GDM1 (cell line): ENCODE measurements at regions not wholly inside any gene's neighbourhood (a gene's known extent, or its start where the extent isn't known, plus 50 kb on each side); places are given as distances from the start of the nearest gene placed in this dataset.
"Not testable (repeated sequence)": the region's sequence is repeated elsewhere in the genome, so short reads cannot be mapped to it uniquely, and the experiment has no call there.

Experiments
- DNase-seq: peaks from one replicate; lab custom pipeline; 2025; lab: John Stamatoyannopoulos, UW

DNA sequence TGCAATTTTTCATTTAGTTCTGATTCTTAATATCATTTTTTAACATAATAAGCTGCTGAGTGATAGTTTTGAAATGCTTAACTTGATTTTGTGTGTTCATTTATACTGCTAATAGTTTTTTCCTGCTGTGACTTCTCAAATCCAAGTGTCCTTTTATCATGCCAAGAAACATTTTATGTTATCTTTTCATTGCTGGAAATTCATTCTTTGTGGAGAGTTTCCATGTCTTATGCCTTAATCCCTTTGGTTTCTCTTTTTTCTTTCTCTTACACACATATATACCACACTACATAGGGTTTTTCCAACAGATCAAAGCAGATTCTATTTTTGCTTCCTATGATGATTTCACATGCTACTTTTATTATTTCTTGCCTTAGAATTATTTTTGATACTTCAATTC is 981.1 kb downstream of the SLC6A15 start:
- DNase-seq: no peak

DNA sequence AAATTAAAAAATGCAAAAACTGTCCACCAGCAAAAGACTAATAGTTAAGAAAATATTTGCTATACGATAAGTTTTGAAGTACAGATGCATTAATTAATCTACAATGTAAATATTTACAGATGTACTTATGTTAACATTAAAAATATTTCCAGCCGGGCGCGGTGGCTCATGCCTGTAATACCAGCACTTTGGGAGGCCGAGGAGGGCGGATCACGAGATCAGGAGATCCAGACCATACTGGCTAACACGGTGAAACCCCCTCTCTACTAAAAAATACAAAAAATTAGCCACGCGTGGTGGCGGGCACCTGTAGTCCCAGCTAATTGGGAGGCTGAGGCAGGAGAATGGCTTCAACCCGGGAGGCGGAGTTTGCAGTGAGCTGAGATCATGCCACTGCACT is 982.8 kb downstream of the SLC6A15 start:
- not testable (repeated sequence) for DNase-seq

DNA sequence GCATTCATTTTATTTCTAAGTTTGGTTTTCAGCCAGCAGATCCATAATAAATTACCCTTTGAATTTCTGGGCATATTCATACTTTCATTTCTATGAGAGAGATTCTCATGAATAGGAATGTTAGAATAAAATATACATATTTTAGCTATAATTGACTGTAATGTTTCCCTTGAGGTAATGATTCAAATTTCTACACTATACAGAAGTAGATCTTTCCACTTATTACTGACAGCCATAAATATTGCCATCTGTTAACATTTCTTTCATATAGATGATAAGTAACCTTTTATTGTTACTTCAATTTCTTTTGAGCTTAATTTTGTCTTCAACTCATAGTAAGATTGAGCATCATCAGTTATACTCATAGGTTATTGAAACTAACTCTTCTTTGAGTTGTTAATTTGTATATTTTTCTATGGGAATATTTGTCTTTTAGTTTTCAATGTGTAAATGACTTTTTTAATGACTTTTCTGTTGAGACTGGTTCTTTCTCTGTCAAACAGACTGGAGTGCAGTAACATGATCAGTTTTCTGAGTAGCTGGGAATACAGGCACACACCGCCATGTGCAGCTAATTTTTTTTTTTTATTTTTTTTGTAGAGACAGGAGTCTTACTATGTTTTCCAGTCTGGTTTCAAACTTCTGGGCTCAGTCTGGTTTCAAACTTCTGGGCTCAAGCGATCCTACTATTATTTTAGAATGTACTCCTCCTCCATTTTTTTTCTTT is 991.6 kb downstream of the SLC6A15 start:
- no peak for DNase-seq

DNA sequence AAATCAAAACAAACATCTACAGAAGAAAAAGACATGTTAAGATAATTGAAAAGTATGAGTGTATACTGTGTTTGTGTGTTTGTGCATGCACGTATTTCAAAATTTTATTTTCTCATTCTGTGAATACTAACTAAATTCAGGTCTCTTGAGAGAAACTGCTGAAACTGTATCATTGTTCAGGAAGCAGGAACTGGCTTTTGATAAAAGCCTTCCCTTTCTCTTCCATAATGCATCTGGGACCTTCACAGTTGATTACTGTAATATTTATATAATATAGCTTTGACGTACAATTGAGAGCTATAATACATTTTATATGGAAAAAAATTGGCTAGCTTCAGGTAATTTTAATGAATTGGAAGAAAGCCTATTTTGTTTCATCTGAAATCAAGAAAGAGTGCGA is 993.5 kb downstream of the SLC6A15 start:
- no peak for DNase-seq

DNA sequence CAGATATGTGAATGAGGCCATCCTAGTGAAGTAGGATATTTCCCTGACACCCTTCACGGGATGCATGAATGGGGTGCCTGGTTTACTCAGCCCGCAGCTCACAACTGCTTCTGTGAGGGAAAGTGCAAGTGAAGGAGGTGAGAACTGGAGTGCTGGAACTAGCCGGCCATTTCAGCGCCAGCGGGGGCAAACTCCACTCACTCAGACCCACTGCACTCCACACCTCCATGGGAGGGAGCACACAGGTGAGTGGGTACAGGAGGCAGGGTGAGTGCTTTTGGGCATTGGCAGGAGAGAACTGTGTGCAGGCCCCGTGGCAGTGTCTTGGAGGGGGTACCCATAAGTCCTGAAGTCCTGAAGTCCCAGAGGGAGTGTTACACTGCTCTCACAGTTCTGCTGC is 1008.4 kb downstream of the SLC6A15 start:
- no peak for DNase-seq

DNA sequence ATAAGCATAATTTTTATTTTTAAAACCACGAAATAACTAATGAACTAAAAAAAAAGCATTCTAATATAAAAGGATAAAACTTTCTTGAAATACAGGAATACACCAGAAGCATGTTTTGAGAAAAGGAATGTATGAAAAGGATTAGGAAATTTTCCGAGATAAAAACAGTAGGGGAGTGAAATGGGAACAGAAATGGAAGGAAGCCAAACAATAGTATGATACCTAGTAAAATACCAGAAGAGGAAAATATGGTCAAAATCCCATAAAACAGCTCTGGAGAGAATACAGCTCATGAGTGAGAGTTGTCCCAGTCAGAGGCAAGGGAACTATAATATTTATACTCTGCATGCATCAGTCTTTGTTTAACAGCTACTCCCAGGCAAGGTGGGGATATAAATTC is 1016.2 kb downstream of the SLC6A15 start:
- no peak for DNase-seq

DNA sequence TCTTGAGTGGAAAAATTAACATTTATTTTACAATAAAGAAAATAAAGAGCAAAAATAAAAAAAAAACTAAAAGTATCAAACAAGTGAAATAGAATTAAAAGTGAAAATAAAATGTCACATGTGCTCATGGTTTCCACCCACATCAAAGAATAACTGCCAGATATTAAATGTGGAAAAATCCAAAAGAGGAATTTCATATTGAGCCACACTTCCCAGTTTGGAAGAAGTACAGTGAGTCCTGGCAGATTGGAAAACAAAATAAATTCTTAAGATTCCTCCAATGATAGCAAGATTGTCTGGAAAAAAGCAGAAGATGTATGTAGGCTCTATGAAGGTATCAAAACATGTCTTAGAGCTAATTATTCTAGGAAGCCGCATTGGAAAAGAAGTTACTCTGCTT is 1019.5 kb downstream of the SLC6A15 start:
- no peak for DNase-seq

DNA sequence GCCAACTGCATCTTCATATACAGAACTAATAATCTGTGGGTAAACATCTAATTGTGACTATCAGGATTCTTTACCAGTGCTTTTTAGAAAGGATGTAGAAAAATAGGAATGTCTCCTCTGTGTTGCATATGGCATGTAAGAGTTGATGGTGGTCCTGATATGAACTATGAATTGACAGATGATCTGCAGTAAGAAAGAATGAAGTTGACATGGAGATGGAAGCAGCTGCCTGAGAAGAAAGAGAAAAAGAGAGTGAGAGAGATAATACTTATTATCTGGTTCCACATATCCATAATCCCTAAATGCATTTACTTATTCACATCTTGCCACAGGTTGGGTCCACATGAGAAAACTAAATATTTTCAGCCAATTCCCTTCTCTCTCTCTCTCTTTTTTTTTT is 1022.9 kb downstream of the SLC6A15 start:
- DNase-seq: no peak

DNA sequence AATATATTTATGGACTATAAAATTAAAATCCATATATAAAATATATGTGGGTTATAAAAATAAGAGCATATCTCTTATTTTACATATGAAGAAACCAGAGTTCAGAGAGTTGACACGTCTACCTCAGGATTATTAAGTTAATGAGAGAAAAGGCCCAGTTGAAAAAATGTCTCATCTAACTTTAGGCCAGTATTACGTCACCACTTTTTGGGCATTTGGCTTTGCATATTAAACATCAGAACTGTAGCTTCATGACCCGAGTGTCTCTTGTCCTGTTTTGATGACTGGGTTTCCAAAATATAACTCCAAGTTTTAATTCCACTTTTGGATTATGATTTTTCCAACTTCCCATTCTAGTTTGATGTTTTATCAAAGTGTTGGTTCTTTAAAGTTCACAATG is 1026.1 kb downstream of the SLC6A15 start:
- DNase-seq: no peak

DNA sequence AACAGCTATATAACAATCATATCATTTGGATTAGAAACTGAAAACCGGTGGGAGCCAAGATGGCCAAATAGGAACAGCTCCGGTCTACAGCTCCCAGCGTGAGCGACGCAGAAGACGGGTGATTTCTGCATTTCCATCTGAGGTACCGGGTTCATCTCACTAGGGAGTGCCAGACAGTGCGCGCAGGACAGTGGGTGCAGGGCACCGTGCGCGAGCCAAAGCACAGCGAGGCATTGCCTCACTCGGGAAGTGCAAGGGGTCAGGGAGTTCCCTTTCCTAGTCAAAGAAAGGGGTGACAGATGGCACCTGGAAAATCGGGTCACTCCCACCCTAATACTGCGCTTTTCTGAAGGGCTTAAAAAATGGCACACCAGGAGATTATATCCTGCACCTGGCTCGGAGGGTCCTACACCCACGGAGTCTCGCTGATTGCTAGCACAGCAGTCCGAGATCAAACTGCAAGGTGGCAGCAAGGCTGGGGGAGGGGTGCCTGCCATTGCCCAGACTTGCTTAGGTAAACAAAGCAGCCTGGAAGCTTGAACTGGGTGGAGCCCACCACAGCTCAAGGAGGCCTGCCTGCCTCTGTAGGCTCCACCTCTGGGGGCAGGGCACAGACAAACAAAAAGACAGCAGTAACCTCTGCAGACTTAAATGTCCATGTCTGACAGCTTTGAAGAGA is 1041.5 kb downstream of the SLC6A15 start:
- not testable (repeated sequence) for DNase-seq

DNA sequence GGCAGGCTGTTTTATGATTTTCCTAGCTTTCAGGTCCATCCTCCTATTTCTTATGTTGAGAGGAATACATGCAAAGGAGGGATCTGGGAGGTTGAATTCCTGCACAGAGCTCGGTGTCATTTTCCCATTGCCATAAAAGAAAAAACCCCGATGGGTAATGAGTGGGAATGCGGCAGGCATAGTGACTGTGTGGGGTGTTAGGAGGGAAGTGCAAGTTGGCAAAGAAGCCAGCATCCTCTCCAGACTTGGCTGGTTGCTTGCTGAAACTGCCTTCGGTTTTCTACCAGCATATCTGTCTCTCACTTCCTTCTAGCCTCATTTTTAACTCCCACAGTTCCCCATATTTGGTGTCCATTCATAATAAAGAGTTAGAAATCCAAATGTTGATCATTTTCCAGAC is 1046.1 kb downstream of the SLC6A15 start:
- no peak for DNase-seq

DNA sequence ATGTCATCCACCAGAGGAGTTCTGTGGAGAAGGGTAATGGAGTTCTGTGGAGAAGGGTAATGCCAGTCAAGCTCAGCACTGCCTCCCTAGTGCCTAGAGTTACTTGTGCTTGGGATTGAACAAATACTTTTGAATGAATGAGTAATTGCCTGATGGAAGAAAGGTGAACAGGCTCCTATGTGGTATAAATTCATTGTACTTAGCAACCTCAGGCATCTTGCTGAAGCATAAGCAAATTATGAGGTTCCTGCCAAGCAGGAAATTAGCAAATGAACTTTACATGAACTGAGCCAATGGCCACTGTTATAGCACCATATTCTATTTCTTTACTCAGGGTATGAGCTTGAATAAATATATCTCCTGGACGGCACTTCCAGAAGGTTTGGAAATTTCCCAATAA is 1047.2 kb downstream of the SLC6A15 start:
- DNase-seq: no peak

DNA sequence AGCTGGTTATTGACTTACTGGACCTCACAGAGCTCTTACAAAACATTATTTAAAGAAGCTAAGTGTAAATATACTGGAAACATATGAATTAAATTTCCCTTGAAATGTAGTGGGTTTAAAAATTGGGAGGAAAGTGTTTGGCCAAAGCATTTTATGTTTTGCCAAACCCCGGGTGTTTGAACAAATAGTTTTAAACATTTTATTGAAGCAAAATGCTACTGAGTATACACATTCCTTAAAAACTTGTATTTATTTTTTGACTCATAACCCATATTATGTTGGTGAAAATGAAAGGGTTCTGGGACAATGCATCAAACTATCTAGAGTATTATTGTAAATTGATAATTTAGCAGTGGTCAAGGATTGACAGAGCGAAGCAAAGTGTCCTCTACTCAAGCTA is 1048.5 kb downstream of the SLC6A15 start:
- no peak for DNase-seq

DNA sequence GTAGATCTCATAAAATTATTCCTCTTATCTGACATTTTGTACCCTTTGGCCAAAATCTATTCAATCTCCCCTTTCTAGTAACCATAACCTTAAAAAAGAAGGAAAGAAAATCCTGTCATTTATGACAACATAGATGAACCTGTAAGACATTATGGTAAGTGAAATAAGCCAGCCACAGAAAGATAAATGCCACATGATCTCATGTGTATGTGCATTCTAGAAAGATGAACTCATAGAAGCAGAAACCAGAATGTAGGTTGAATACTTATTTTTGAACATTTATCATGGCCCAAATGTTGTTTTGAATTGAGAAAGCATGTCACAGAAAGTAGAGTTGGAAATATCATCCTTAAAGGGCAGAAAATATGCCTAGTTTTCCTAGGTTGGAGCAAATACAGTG is 1053.6 kb downstream of the SLC6A15 start:
- DNase-seq: no peak

DNA sequence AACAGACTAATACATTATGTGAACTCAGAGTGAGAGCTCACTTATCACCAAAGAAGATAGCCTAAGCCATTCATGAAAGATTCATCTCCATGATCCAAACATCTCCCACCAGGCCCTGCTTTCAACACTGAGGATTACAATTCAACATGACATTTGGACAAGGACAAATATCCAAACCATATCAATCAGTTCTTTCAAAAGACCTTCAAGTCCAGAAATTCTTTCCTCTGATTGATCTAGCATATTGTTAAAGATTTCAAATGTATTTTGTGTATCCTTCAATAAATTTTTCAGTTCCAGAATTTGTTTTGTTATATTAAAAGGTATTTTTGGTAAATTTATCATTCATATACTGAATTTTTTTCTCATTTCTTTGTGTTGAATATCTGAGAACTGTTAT is 1055.8 kb downstream of the SLC6A15 start:
- DNase-seq: no peak

DNA sequence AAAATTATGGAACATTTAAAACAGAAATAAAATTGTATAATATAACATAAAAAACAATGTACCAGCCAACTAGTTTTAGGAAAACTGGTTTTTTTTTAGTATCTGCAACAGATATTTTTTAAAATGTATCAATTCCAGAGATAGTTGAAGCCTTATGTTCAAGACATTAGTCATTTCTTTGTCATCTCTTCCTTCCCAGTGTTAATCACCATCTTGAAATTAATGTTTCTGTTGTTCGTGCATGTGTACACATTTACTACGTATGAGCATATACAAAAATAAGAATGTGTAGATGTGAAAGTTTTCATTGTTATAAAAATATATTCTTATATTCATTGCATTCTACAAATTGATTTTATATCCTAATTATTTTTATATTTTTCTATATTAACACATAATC is 1062.1 kb downstream of the SLC6A15 start:
- DNase-seq: no peak

DNA sequence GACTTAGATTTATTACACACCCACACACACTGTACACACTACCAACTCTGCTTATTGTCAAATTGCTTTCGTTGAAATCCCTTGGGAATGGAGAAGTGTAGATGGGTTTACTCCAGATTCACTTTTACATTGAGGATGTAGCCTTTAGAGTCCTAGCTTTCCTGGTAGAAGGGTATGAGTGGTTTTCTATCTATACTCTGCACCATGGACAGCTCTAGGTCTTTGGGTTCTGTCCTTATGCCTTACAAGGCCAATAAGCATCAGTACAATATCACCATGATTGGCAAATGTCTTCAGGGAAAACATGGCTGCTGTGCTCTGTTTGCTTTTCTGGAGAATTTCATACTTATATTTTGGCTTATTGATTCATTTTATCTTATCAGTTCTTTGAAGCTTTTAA is 1063.9 kb downstream of the SLC6A15 start:
- no peak for DNase-seq

DNA sequence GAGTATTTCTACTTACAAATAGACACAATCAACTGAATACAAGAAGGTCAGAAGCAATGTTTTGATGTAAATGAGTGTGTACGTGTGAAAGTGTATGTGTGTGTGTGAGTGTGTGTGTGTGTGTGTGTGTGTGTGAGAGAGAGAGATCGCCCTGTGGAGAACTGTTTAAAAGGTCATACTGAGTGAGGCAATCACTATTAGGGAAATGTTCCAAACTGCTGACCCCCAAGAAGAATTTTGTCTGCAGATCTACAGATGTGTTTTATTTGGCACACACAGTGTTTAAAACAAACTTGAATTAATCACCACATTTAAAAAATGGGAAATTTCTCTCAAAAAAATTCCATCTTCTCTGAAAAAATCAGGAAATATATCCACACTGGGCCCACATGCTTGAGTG is 1069.1 kb downstream of the SLC6A15 start:
- DNase-seq: no peak

DNA sequence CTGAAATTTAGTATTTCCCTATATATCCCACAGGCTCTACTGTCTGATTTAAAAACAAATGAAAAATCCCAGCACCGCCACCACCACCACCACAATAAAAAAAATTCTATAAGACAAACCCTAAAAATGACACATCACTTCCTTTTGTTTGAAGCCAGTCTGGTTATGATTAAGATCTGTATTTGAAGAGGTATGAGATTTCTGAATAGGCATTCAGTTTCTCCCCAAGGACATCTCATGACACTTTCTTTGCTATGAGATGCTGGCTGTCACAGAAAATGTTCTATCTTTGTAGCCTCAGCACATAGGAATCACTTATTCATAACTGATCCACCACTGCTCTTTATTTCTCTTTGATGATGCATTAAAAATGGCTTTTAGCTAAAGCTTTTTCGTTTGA is 1071.0 kb downstream of the SLC6A15 start:
- no peak for DNase-seq

DNA sequence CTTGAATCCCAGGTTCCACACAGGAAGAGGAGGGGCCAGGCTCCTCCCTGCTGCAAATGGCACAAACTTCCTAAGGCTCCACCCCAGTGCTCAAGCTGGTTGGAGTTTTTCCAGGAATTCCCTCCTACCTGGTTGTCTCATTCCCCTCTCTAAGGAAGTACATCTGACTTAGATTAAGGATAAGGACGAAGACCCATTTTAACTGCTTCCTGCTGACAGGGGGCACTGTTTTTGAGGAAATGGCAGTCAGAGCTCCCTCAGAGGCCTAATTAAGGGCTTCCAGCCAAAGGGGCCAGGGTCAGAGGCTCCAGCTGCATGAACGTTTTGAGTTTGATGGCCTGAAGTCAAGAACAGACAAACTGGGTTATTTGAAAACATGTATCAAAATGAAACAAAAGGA is 1084.7 kb downstream of the SLC6A15 start:
- no peak for DNase-seq

DNA sequence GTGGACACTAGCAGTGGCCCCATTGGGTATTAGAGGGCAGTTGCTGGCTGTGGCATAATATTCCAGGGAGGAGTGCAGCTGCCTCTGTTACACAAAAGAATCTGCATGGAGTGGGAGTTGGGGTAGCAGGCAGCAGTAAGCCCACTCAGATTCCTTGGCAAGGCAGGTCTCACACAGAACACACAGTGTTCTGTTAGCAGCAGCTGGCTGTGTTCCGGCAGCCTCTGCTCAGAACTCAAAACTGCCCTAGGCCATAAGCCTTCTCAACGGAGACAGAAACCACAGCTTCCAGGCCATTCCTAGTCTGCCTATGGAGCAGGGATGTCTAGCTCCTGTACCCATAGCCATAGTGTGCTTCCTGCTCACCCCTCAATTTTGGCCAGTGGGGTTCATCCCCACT is 1085.4 kb downstream of the SLC6A15 start:
- no peak for DNase-seq

DNA sequence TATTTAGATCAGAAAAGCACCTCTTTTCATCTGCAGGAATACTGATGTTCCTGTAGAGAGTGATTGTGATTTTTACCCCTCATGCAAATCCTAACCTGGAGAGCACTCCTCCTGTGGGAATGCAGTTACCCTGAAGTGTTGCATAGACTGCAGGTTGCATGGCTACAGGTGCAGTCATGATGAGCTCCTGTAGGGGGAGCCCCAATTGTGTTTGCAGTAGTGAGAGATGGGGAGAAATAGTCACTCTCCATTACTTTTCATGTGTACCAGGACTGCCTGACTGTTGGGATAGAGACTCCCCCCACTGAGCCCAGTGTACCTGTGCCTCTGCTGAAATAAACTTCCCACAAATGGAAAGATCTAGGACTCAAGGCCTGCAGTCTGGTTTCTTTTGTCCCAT is 1086.5 kb downstream of the SLC6A15 start:
- peak; percentile 4 for DNase-seq

DNA sequence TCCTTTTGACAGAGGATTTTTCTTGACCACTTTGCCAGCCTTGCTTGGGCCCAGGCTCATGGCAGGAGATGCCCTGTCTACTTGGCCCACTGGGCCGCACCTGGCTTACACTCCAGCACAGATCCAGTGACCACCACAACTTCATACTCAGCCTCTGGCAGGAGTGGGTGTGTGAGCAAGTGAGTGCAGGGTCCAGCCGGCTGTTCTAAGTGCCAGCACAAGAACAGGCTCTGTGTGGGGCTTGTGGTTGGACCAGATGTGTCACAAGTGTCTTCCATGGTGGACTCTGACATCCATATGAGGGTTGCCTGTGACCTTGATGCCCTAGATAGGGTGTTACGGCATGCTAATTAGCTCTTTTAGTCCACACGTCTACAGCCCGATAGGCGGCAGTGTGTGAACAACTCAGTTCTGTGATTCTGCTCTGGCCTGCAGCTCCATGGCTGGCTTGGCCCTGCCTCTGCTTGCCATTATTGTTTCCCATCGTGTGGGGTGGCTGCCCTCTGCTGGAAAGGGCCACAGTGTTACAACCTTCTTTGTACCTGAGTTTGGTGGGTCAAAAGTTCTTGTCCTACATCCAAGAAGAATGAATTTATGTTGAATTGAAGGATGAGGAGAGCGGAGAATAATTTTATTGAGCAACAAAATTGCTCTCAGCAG is 1089.1 kb downstream of the SLC6A15 start:
- DNase-seq: peak; percentile 64
